Ovary (tissue), 3 donors: ENCODE measurements at regions not wholly inside any gene's neighbourhood (a gene's known extent, or its start where the extent isn't known, plus 50 kb on each side); places are given as distances from the start of the nearest gene placed in this dataset.

ENCODE experiments used
- CTCF ChIP-seq, 3 donors: fragments of 450-650 bp in 2 of 3; fragments of 200-600 bp in 1 of 3; IDR thresholded peaks; one replicate each; pipeline versions ENCODE4 v1.5.1 to v1.8.0; 2016 to 2022; ENCODE audit warnings: antibody characterized with exemption in 3 of 3, mild to moderate bottlenecking in 1 of 3
- EP300 ChIP-seq: sonication (generic); formaldehyde crosslinking; IDR thresholded peaks from one replicate; pipeline ENCODE4 v1.6.1; 2017; ENCODE audit warnings: antibody characterized with exemption
- donor health status: DM: no; HTN: no; CAD: no.

DNA sequence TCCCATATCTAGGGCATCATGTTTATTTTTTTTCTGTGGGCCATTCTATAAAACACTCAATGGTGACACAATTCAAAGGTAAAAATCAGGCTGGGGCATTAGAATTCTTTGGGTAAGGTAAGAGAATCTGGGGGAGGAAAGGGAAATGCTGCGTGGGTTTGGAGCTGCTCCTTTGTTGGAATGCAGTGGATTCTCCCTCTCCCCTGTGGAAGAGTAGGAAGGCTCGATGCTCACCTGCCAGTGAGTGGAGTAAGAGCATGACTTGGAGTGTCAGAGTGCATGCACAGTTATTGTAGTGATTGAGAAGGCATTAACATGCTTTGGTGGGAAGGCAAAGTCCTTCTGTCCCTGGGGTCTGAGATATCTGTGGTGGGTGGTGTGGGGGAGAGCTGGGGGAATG, 280.0 kb downstream of the PDCD6IP start:
- TF ChIP-seq CTCF (IDR thresholded peaks at IDR 0.05) (no peak), EP300 (no peak)
